ENCODE measurements at regions not wholly inside any gene's neighbourhood (a gene's known extent, or its start where the extent isn't known, plus 50 kb on each side); places are given as distances from the start of the nearest gene placed in this dataset.

GRCh38 chr14:87073880-87074570, 919.0 kb downstream of the GALC start:
- no peak for TF ChIP-seq CSRNP1 (CRISPR knock-in tag; IDR thresholded peaks at IDR 0.05)
- no peak for TF ChIP-seq BRF2 (CRISPR knock-in tag; IDR thresholded peaks at IDR 0.05)
- no peak for TF ChIP-seq NCOR1 (IDR thresholded peaks at IDR 0.05; ENCODE audit: borderline replicate concordance, low read length)
- TF ChIP-seq U2AF2 (IDR thresholded peaks at IDR 0.05; ENCODE audit: low read depth, low read length), result no peak
- TF ChIP-seq ZFP36 (IDR thresholded peaks at IDR 0.05; ENCODE audit: borderline replicate concordance, low read depth, low read length, partially characterized antibody), result no peak
- TF ChIP-seq ZNF121 (CRISPR knock-in tag; IDR thresholded peaks at IDR 0.05), result no peak
- TF ChIP-seq SYNCRIP (IDR thresholded peaks at IDR 0.05; ENCODE audit: insufficient read depth, low read depth, low read length), result no peak
- TF ChIP-seq ZNF367 (CRISPR knock-in tag; IDR thresholded peaks at IDR 0.05; ENCODE audit: borderline replicate concordance), result no peak
- no peak for TF ChIP-seq ZC3H4 (CRISPR knock-in tag; IDR thresholded peaks at IDR 0.05; ENCODE audit: borderline replicate concordance)
- no peak for TF ChIP-seq EP300 (IDR thresholded peaks at IDR 0.05; ENCODE audit: low read depth in 2 of 2, low read length in 2 of 2)
- no peak for TF ChIP-seq EP300 (CRISPR knock-in tag; IDR thresholded peaks at IDR 0.05; ENCODE audit: borderline replicate concordance)
- no peak for TF ChIP-seq ZBTB8A (CRISPR knock-in tag; IDR thresholded peaks at IDR 0.05; ENCODE audit: borderline replicate concordance, low read depth)
- TF ChIP-seq ZNF124 (CRISPR knock-in tag; IDR thresholded peaks at IDR 0.05), result no peak
- no peak for TF ChIP-seq ZFAT (CRISPR knock-in tag; conservative IDR thresholded peaks at IDR 0.05)
- TF ChIP-seq ZNF280D (CRISPR knock-in tag; IDR thresholded peaks at IDR 0.05), result no peak
- TF ChIP-seq ZNF547 (CRISPR knock-in tag; IDR thresholded peaks at IDR 0.05), result no peak
- TF ChIP-seq STAG1 (CRISPR knock-in tag; IDR thresholded peaks at IDR 0.05), result no peak
- no peak for TF ChIP-seq AKAP8 (CRISPR knock-in tag; IDR thresholded peaks at IDR 0.05)
- no peak for TF ChIP-seq HES4 (CRISPR knock-in tag; IDR thresholded peaks at IDR 0.05; ENCODE audit: borderline replicate concordance)
- no peak for TF ChIP-seq NRL (CRISPR knock-in tag; IDR thresholded peaks at IDR 0.05; ENCODE audit: borderline replicate concordance)
- Histone ChIP-seq H3K9ac (ENCODE audit: insufficient read depth, low read depth, low read length) (no peak overlapping the region), H3K27me3 (ENCODE audit: control insufficient read depth in 1 of 2, insufficient read depth in 2 of 2, low read length in 2 of 2) (no peaks in the 10 kb centered on the region), H3K79me2 (ENCODE audit: insufficient read depth, low read length) (no peaks in the 10 kb centered on the region), H3K27ac (ENCODE audit: extremely low read length, insufficient read depth, low read length) (no peak overlapping the region), H3K4me3 (replicated peaks in 1 of 3; ENCODE audit: insufficient read depth in 1 of 3, low read depth in 2 of 3, low read length in 3 of 3) (no peak overlapping the region), H3K9me3 (ENCODE audit: low read length) (no peaks in the 10 kb centered on the region), H3K4me2 (ENCODE audit: low read depth, low read length) (no peak overlapping the region), H3K4me1 (ENCODE audit: insufficient read depth, low read length) (no peaks in the 10 kb centered on the region), H3K36me3 (replicated peaks in 1 of 2; ENCODE audit: control insufficient read depth in 1 of 2, insufficient read depth in 2 of 2, low read length in 2 of 2) (no peaks in the 10 kb centered on the region), H4K20me1 (ENCODE audit: insufficient read depth, low read length) (no peaks in the 10 kb centered on the region), H2AFZ (ENCODE audit: low read length) (no peak overlapping the region)
- FAIRE-seq (no peak), ATAC-seq (no peak), DNase-seq (ENCODE audit: low spot score) (no peak)
- ChIA-PET POLR2A (no interaction called here), CTCF (ENCODE audit: low intra/inter-chr PET ratio, low total read pairs) (no interaction called here)
- intact Hi-C loops (cut with micrococcal nuclease; ENCODE audit: unreplicated experiment) (no loop called here), in situ Hi-C loops (cut with HindIII; ENCODE audit: extremely low pct_ligation_motif_present, low pct_unique_long_range_greater_than_20kb) (no loop called here)
- 4% methylated on average over 5 of the region's 5 CpGs for WGBS (ENCODE audit: low lambda C conversion rate)
- no TSS peak for BruUV-seq (replicated peaks)
